GDM1 (cell line): ENCODE measurements at regions not wholly inside any gene's neighbourhood (a gene's known extent, or its start where the extent isn't known, plus 50 kb on each side); places are given as distances from the start of the nearest gene placed in this dataset.
"Not testable (repeated sequence)": the region's sequence is repeated elsewhere in the genome, so short reads cannot be mapped to it uniquely, and the experiment has no call there.

Experiments used
- DNase-seq: peaks from one replicate; lab custom pipeline; 2025; lab: John Stamatoyannopoulos, UW

- not testable (repeated sequence) for DNase-seq
Observed at GRCh38 chr20:29320216-29320949, 1937.1 kb upstream of the DEFB115 start.

- not testable (repeated sequence) for DNase-seq
Observed at GRCh38 chr20:29323631-29324515, 1933.6 kb upstream of the DEFB115 start.

GRCh38 chr20:29324516-29325303 lies 1932.8 kb upstream of the DEFB115 start:
- DNase-seq = not testable (repeated sequence)

DNA sequence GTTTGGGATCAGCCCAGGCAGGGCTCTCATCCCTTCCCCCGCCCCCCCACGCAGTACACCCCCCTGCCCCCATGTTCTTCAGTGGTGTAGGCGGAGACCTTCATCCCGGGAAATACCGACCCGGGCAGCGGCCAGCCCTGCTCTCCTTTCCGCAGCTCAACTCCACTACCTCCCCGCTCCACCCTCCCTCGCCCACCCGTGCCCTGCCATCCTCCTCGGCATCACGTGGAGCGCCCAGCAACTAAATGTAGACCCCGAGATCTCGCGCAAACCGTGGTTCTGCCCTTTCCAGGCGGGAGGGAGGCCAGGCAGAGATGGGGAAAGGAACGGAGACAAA lies 1932.2 kb upstream of the DEFB115 start:
- no peak for DNase-seq

GRCh38 chr20:29325781-29326180 lies 1931.7 kb upstream of the DEFB115 start:
- not testable (repeated sequence) for DNase-seq

DNA sequence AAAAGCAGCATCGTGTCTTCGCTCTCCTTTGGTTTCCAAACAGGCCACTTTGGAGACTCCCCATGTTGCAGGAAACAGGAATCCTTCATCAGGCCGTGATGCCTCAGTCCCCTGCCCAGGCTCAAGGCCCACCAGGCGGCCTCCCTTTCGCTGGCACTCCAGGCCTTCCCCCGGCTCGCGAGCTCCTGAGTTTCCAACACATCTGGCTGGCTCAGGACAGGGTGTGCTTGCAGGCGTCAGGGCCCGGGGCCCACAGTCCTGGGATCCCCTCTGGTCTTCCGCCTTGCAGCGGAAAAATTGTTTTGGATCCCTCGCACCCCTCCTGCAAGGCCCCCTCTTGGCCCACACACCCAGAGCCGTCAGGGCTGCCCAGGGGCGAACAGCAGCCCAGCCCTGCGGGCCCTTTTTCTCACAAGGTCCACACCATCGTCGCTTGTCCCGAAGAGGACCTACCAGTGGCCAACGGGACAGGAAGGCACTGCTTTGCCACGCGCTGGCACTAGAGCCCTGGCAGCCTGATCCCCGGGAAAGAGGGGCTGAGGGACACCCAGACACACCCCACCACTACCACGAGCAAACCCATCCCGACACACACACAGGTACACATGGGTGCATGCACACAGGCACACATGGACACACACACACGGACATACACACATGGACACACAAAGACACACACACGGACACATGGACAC lies 1930.9 kb upstream of the DEFB115 start:
- no peak for DNase-seq

DNA sequence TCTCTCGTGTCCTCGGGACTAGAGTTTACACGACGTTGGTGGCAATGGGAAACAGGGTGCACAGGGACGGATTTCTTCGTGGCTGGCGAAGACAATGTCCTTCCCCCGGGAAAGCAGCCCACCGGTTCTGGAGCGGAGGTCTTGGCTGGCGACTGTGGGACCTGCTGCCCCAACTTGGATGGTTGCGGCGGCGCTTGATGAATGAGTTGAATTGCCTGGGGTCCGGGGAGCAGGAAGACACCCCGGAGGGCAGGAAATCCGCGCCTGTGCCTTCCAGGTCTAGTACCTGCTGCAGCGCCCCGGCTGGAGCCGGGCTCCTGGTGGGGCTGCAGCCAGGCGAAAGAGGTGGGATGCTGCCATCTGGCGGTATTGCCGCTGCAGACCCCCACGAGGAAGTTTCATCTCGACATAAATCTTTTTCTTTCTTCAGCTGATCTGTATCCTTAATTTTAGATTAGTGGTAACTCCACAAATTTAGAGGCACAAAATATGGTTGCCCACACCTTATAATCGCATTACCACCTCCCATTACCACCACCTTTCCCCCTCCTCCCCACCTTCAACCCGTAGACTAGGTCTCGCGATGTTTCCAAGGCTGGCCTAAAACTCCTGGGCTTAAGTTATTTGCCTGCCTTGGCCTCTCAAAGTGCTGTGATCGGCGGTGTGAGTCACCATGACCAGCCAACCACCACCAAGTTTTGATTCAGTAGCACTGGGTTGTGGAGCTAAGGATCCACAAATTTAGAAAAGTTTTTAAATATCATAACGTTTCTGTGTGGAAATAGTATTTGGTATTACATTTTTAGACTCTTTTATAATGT lies 1929.7 kb upstream of the DEFB115 start:
- DNase-seq = not testable (repeated sequence)

DNA sequence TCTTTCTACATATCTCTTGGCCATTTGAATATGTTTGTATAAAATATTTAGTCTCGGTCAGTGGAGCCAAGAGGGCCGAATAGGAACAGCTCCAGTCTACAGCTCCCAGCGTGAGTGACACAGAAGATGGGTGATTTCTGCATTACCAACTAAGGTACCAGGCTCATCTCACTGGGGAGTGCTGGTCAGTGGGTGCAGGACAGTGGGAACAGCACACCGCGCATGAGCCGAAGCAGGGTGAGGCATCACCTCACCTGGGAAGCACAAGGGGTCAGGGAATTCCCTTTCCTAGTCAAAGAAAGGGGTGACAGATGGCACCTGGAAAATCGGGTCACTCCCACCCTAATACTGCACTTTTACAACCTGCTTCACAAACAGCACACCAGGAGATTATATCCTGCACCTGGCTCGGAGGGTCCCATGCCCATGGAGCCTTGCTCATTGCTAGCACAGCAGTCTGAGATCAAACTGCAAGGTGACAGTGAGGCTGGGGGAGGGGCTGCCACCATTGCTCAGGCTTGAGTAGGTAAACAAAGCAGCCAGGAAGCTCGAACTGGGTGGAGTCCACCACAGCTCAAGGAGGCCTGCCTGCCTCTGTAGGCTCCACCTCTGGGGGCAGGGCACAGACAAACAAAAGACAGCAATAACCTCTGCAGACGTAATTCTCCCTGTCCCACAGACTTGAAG lies 1926.9 kb upstream of the DEFB115 start:
- not testable (repeated sequence) for DNase-seq

DNA sequence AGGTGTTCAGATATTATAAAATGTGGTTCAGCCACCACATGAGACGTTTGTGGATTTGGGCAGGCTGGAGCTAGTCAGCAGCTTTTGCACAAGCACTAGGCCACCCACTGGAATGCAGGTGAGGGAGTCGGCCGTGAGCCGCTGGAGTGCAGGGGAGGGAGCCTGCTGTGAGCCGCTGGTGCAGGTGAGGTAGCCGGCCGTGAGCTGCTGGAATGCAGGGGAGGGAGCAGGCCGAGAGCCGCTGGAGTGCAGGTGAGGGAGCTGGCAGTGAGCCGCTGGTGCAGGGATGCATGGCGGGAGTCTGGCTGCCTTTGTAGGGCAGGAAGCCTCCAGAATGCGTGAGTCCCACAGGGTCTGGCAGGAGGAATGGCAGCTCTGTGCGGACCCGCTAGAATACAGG lies 1907.6 kb upstream of the DEFB115 start:
- no peak for DNase-seq

GRCh38 chr20:29375937-29376336 lies 1881.5 kb upstream of the DEFB115 start:
- not testable (repeated sequence) for DNase-seq

- not testable (repeated sequence) for DNase-seq
Observed at GRCh38 chr20:29392853-29393252, 1864.6 kb upstream of the DEFB115 start.

DNA sequence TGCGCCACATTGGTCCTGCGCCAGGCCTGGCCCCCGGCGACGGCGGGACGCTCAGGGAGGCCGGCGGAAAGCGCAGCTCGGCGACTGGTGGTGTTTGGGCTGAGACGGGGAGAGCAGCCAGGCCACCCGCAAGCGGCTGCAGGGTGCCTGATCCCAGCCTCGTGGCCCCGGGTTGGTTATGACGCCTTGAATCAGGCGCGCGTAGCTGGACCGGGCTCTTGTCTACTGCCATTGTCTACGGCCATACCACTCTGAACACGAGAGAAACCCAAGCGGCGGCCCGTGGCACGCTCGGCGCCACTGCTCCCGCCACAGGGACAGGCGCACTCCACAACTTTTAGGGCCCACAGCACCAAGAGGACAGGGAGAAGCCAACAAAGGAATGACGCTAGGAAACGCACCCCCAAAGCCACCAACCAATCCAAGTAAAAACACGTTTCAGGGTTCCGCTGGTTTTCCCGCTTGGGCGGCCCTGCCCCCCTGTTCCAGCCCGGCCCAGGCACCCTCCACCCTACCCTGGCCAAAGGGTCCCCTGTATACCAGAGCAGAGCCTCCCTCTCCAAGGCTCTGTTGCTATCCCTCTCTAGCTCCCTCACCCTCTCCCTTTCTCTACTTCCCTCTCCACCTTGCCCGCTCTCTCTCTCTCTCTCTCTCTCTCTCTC lies 1849.3 kb upstream of the DEFB115 start:
- no peak for DNase-seq

GRCh38 chr20:29408707-29409106 lies 1848.8 kb upstream of the DEFB115 start:
- DNase-seq = not testable (repeated sequence)

GRCh38 chr20:29409160-29409689 lies 1848.2 kb upstream of the DEFB115 start:
- DNase-seq = not testable (repeated sequence)

- DNase-seq = no peak
Observed at GRCh38 chr20:29409833-29410805, 1847.3 kb upstream of the DEFB115 start.

DNA sequence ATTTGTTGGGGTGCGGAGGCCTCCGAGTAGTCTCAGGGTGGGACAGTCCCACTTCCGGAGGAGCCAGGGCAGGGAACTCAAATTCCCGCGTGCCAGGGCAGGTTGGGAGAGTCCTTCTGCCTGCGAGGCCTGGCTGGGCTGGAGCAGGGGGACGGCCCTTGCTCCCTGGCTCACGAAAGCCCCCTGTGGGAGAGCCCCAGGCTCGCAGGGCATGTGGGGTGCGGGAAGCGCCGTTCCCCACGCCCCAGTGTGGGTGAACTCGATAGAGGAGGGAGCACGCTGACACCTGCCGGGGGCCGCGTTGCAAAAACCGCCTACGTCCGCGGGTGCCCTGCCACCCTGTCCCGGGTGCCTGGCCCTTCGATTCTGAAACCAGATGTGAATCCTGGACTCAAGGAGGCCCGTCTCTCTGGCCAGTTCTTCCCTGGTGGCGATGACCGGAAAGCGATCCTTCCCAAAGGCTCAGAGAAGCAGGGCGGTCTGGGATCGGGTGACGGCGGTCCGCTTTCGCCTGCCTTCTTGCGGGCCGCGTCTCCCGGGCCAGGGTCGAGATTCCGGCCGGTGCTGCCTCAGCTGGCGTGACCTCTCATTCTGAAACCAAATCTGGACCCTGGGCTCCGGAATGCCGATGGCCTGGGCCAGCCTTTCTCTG lies 1846.5 kb upstream of the DEFB115 start:
- DNase-seq = no peak

DNA sequence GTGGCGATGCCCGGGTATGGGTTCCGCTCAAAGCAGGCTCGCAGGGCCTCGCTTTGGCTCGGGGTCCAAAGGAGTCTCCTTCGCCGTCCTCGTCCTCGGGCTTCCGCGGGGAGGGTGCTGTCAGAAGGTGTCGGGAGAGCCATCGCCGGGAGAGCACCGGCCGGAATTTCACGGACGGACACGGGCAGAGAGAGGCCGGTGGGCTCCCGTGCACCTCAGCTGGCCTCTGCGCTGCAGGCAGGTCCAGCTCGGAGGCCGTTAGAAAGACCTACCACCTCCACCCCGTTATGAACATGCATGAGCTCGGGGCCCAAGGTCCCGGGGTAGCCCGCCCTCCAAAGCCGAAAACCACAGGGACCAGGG lies 1846.0 kb upstream of the DEFB115 start:
- not testable (repeated sequence) for DNase-seq

DNA sequence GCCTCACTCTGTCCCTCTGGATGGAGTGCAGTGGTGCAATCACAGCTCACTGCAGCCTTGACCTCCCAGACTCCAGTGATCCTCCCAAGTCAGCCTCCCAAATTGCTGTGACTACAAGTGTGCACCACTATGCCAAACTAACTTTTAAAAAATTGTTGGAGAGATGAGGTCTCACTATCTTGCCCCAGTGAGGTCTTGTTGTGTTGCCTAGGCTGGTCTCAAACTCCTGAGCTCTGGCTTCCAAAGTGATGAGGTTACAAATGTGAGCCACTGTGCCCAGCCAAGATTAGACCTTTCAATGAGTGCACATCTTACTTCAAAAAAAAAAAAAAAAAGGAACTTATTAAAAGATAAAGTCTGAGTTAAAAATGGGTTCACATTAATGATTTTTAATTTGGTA lies 1838.1 kb upstream of the DEFB115 start:
- DNase-seq = no peak
